Suprapubic skin (tissue), 3 donors: ENCODE measurements at regions not wholly inside any gene's neighbourhood (a gene's known extent, or its start where the extent isn't known, plus 50 kb on each side); places are given as distances from the start of the nearest gene placed in this dataset.

ENCODE experiments used
- CTCF ChIP-seq, 2 donors: fragments of 200-600 bp in 1 of 2; fragments of 450-650 bp in 1 of 2; sonication (generic) in 1 of 2; IDR thresholded peaks; one replicate each; pipeline ENCODE4 v1.5.1; 2016 to 2019; ENCODE audit warnings: antibody characterized with exemption in 2 of 2, mild to moderate bottlenecking in 1 of 2, moderate library complexity in 1 of 2
- POLR2A ChIP-seq, 2 donors: fragments of 450-650 bp; IDR thresholded peaks; one replicate each; pipeline ENCODE4 v1.6.1; 2017; ENCODE audit warnings: antibody characterized with exemption in 2 of 2, mild to moderate bottlenecking in 2 of 2, moderate library complexity in 2 of 2

- no peak for TF ChIP-seq POLR2A (IDR thresholded peaks at IDR 0.05)
- TF ChIP-seq CTCF (IDR thresholded peaks at IDR 0.05), result no peak
These were observed 335.5 kb upstream of the MAP3K7 start for GRCh38 chr6:90922325-90922724.
